Tibial nerve (tissue), 4 donors: ENCODE measurements at regions not wholly inside any gene's neighbourhood (a gene's known extent, or its start where the extent isn't known, plus 50 kb on each side); places are given as distances from the start of the nearest gene placed in this dataset.

Experiments
- DNase-seq, 2 donors: peaks; one replicate each; pipeline ENCODE4 v3.0.0-alpha.2; 2019; ENCODE audit warnings: low spot score in 2 of 2
- H3K27ac ChIP-seq, 4 donors: fragments of 200-600 bp; sonication (generic) in 3 of 4; one replicate each; pipeline ENCODE4 v1.5.1; 2017 to 2019; ENCODE audit warnings: mild to moderate bottlenecking in 1 of 4
- H3K27me3 ChIP-seq, 2 donors: fragments of 200-600 bp; sonication (generic) in 1 of 2; one replicate each; pipeline versions ENCODE4 v1.5.1 to v1.6.0; 2017 to 2019
- H3K36me3 ChIP-seq, 3 donors: fragments of 200-600 bp; sonication (generic); one replicate each; pipeline ENCODE4 v1.5.1; 2018 to 2019
- H3K4me1 ChIP-seq, 4 donors: fragments of 200-600 bp; sonication (generic) in 3 of 4; one replicate each; pipeline ENCODE4 v1.5.1; 2017 to 2019
- H3K4me3 ChIP-seq, 4 donors: fragments of 200-600 bp; sonication (generic) in 3 of 4; one replicate each; pipeline ENCODE4 v1.5.1; 2017 to 2019; ENCODE audit warnings: mild to moderate bottlenecking in 1 of 4, moderate library complexity in 1 of 4
- H3K9me3 ChIP-seq, 4 donors: fragments of 200-600 bp; sonication (generic) in 3 of 4; one replicate each; pipeline ENCODE4 v1.5.1; 2017 to 2019
- CTCF ChIP-seq, 5 experiments: fragments of 200-600 bp in 3 of 5; fragments of 450-650 bp in 2 of 5; sonication (generic) in 3 of 5; IDR thresholded peaks; one replicate each; pipeline ENCODE4 v1.5.1; 2016 to 2019; ENCODE audit warnings: antibody characterized with exemption in 5 of 5, mild to moderate bottlenecking in 3 of 5, moderate library complexity in 2 of 5
- EP300 ChIP-seq, 2 donors: sonication (generic); formaldehyde crosslinking; IDR thresholded peaks; one replicate each; pipeline ENCODE4 v1.6.1; 2017; ENCODE audit warnings: antibody characterized with exemption in 2 of 2, mild to moderate bottlenecking in 1 of 2
- POLR2A ChIP-seq, 2 donors: fragments of 450-650 bp; IDR thresholded peaks; one replicate each; pipeline ENCODE4 v1.6.1; 2017; ENCODE audit warnings: antibody characterized with exemption in 2 of 2, mild to moderate bottlenecking in 2 of 2, moderate library complexity in 2 of 2
- WGBS, 2 donors: methylation state at CpG; one replicate each; pipeline ENCODE4 v1.1.5; 2018; 5-methylcytosine and 5-hydroxymethylcytosine counted together

- no peak for TF ChIP-seq EP300 (IDR thresholded peaks at IDR 0.05)
- no peak for TF ChIP-seq POLR2A (IDR thresholded peaks at IDR 0.05)
- TF ChIP-seq CTCF (IDR thresholded peaks at IDR 0.05): no peak
- no peaks in the 10 kb centered on the region for H3K36me3 ChIP-seq
- H3K9me3 ChIP-seq: no peaks in the 10 kb centered on the region
- H3K27me3 ChIP-seq: no peaks in the 10 kb centered on the region
- no peak for DNase-seq
- no peak overlapping the region for H3K4me3 ChIP-seq
- no peaks in the 10 kb centered on the region for H3K4me1 ChIP-seq
- H3K27ac ChIP-seq: no peak overlapping the region
Observed at GRCh38 chr16:64238571-64238970, 883.3 kb downstream of the CDH11 start.

GRCh38 chr16:64236316-64236715 is 885.5 kb downstream of the CDH11 start:
- no peak for DNase-seq
- H3K9me3 ChIP-seq: no peaks in the 10 kb centered on the region
- no peaks in the 10 kb centered on the region for H3K36me3 ChIP-seq
- no peaks in the 10 kb centered on the region for H3K27me3 ChIP-seq
- no peak for TF ChIP-seq CTCF (IDR thresholded peaks at IDR 0.05)
- no peak for TF ChIP-seq POLR2A (IDR thresholded peaks at IDR 0.05)
- TF ChIP-seq EP300 (IDR thresholded peaks at IDR 0.05): no peak
- H3K4me3 ChIP-seq: no peak overlapping the region
- 45 to 48% methylated on average over 3 of the region's 3 CpGs for WGBS, 2 donors
- H3K27ac ChIP-seq: no peak overlapping the region
- H3K4me1 ChIP-seq: no peaks in the 10 kb centered on the region

- no peak overlapping the region for H3K27ac ChIP-seq
- DNase-seq: no peak
- WGBS, 2 donors: 95 to 96% methylated on average over 3 of the region's 3 CpGs
- H3K4me1 ChIP-seq: no peaks in the 10 kb centered on the region
- H3K27me3 ChIP-seq: no peaks in the 10 kb centered on the region
- TF ChIP-seq POLR2A (IDR thresholded peaks at IDR 0.05) (no peak), CTCF (IDR thresholded peaks at IDR 0.05) (no peak), EP300 (IDR thresholded peaks at IDR 0.05) (no peak)
- H3K4me3 ChIP-seq: no peak overlapping the region
- peaks cover 0 to 8% (median 0%) of the 10 kb centered on the region in 4 donors for H3K9me3 ChIP-seq
- no peaks in the 10 kb centered on the region for H3K36me3 ChIP-seq
Observed at GRCh38 chr16:64234200-64234599, 887.7 kb downstream of the CDH11 start.

GRCh38 chr16:64225696-64226095 is 896.2 kb downstream of the CDH11 start:
- TF ChIP-seq CTCF (IDR thresholded peaks at IDR 0.05) (no peak), POLR2A (IDR thresholded peaks at IDR 0.05) (no peak), EP300 (IDR thresholded peaks at IDR 0.05) (no peak)
- Histone ChIP-seq H3K4me3 (no peak overlapping the region), H3K4me1 (no peaks in the 10 kb centered on the region)

GRCh38 chr16:64225036-64225435 is 896.8 kb downstream of the CDH11 start:
- Histone ChIP-seq H3K4me1 (no peaks in the 10 kb centered on the region), H3K4me3 (no peak overlapping the region), H3K36me3 (no peaks in the 10 kb centered on the region), H3K27me3 (no peaks in the 10 kb centered on the region), H3K27ac (no peak overlapping the region), H3K9me3 (peaks cover 0 to 7% (median 0%) of the 10 kb centered on the region in 4 donors)
- WGBS, 2 donors: 64 to 73% methylated on average over 10 of the region's 10 CpGs
- DNase-seq: no peak
- TF ChIP-seq CTCF (IDR thresholded peaks at IDR 0.05) (no peak), EP300 (IDR thresholded peaks at IDR 0.05) (no peak), POLR2A (IDR thresholded peaks at IDR 0.05) (no peak)

More at GRCh38 chr16:64225696-64226095, 896.2 kb downstream of the CDH11 start:
- no peak overlapping the region for H3K27ac ChIP-seq
- H3K36me3 ChIP-seq: no peaks in the 10 kb centered on the region
- 61 to 63% methylated on average over 2 of the region's 2 CpGs for WGBS, 2 donors
- H3K27me3 ChIP-seq: no peaks in the 10 kb centered on the region
- no peak for DNase-seq
- peaks cover 0 to 13% (median 0%) of the 10 kb centered on the region in 4 donors for H3K9me3 ChIP-seq
